8988T (cell line): ENCODE measurements at regions not wholly inside any gene's neighbourhood (a gene's known extent, or its start where the extent isn't known, plus 50 kb on each side); places are given as distances from the start of the nearest gene placed in this dataset.
A peak's percentile ranks its signal among the peaks of the same experiment; 100 is the strongest.

Experiments
- DNase-seq: peaks from one replicate; pipeline ENCODE4 v3.0.0; 2011

DNA sequence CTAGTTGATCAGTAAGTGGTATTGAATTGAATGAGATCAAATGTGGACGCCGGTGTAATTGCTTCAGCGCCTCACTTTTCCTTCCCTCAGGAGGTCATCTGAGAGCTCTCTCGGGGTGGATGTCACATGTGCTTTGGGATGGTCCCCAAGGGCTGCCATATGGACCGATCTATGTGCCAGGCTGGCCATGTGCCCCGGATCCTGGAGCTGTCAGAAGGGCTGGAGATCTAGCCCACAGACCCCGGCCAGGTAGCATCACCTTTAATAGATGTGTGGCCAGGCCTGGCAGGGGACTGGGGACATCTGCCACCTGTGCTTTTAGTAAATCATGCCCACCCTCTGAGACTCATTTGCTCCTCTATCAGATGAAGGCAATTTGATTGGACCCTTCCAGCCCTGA is 95.3 kb upstream of the CRHR1 start:
- no peak for DNase-seq

DNA sequence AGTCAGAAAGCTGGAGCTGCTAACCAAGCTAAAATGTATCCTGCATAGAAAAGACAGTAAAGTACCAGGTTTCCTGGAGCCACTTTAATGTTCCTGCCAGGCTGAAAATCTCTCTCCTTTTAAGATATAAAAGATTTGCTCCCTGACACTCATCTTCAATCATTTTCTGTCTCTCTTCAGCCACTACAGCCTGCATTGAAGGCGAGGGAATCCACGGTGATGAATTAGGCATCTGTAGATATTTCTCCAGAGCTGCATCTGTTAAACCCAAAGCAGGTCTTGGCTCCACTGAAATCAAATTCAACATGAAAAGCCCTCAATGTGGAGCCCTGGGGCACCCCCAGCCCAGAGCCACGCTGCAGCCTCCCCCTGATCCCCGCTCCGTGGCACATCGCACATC is 94.7 kb upstream of the CRHR1 start:
- DNase-seq: no peak

DNA sequence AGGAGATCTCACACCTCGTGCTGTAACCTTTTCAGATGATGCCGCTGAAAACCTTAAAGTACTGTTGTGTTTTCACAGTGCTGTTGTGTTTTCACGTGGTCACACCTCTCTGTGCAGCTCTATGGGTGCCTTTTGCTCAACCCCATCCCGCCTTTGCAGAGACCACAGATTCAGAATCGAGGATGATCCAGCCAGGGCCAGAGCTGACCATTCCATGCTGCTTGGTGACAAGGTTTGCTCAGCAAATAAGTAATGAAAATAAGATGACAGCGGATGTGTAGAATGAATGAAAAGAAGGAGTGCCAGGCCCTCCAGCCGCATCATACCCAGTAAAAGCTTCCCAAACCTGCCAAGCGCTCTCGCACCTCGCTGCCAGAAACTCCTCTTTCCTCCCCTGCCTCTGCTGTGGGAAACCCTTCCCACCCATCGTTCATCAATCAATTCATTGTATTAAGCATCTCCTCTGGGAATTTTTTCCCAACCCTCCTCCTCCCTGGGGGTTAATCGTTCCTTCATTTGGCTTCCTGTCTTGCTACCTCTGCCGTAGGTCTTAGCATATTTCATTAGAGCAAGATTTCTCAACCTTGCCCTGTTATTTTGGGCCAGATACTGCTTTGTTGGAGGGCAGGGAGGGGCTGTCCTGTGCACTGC is 93.4 kb upstream of the CRHR1 start:
- DNase-seq: no peak

DNA sequence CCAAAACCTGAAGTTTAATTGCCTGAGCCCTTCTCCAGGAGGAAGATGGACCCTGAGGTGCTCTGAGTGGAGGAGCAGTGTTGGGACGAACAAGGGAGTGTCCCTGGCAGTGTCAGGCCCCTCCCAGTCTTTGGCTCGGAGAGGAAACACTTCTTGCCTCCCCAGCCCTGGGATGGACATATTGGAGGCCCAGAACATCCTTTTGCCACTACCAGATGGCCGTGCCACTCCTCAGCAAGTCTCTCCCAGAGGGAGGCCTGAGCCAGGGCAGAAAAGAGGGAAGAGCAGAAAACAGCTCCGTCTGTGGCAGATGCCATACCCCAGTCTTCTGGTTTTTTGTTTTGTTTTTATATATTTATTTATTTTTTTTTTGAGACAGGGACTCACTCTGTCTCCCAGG is 91.5 kb upstream of the CRHR1 start:
- no peak for DNase-seq

DNA sequence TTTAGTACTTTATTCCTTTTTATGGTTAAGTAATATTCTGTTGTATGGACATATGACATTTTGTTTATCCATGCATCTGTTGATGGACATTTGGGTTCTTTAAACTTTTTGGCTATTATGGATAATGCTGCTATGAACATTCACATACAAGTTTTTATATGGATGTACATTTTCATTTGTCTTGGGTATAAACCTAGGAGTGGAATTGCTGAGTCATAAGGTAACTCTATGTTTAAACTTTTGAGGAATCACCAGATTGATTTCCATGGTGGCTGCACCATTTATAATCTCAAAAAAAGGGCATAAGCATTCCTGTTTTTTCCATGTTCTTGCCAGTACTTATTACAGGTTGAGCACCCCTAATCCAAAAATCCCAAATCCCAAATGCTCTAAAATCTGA is 90.3 kb upstream of the CRHR1 start:
- DNase-seq: no peak

DNA sequence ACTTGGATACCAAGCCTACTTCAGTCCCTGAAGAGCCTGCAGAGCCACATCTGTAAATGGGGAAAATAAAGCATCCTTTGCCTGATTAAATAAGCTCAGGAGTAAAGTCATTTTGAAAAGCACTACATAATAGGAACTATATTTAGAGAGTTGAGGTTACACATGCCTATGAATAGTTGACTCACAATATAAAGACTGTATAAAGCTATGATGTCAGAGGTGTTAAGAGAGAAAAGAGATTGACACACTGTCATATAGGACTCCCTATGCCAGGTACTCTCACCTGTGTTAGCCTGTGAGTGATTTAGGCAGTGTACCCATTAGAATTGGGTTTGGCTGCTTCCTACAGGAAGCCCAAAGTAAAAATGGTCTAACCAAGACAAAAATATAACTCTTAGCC is 87.7 kb upstream of the CRHR1 start:
- no peak for DNase-seq

DNA sequence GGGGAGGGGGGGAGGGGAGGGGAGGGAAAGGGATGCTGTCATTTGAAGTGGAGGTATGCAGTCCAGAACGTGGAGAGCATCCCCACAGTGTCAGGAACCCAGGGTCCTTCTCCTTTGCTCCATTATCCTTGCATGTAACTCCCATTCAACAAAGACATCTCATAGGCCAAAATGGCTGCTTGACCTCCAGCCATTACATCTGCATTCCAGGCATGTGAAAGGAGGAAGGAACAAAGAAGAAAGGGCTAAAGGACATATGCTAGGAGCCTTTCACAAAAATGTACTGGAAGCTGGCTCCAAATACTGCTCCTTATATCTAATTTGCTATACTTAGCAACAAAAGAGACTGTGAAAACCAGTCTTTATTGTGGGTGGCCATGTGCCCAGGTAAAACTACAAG is 87.0 kb upstream of the CRHR1 start:
- DNase-seq: no peak

DNA sequence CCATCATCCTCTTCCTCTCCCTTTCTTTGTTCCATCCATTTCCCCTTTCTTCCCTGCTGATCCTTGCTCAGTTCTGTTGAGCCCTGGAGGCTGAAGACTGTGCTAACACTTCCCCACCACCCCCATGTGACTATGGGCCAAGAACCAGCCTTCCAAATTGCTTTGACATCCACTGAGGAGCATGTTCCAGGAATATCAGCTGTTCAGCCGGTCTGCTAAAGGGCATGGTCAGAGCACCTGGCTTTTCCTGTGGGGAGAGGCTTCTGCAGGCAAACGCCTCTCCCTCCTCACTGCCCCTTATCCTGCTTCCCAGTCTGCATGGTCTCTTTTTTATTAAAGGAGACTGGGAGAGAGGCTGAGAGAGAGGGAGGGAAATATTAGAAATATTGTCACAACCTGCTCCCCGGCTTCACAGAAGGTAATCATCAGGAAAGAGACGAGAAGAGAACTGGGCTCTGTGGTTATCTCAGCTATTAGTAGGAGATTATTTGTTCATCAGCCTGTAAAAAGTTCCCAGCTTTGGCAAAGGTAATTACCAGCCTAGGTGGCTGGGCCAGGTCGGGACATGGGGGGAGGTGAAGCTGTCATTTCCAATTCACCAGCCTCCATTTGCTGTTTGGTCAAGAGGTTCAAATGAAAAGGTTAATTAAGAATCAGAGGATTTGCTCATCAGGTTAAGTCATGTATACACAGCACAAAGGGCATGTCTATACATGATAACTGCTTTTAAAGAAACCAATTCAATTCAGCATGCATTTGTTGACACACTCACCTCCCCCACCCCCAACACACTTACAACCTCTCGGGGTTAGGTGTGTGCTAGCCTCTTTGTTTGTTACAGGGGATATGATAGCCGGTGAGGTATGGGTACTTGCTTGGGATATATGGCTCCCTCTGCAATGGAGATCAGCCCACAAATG is 83.7 kb upstream of the CRHR1 start:
- no peak for DNase-seq

DNA sequence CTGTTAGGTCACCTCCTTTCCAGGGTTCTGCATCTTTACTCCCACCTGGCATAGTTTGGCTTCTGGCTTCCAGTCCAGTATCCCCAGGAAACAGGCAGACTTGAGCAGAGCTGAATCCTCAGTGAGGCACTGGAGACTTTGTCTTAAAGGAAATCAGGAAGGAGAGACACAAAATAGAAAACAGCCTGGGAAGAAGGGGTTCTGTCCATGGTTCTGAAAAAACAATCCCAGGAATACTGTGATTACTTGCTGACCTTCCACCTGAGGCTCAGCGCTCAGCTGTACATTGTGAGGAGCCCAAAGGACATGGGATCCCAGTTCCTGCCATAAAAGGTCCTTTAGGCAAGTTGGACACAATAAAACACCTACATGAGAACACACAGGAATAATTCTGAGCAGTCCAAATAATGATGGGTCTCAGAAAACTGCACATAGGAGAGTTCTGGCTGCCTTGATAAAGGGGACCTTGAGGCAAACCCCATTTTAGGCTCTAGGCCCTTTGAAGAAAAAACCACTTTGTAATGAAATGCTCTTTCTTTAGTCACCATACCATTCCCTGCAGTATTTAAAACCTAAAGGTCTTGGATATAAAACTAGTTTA is 81.4 kb upstream of the CRHR1 start:
- DNase-seq: no peak

DNA sequence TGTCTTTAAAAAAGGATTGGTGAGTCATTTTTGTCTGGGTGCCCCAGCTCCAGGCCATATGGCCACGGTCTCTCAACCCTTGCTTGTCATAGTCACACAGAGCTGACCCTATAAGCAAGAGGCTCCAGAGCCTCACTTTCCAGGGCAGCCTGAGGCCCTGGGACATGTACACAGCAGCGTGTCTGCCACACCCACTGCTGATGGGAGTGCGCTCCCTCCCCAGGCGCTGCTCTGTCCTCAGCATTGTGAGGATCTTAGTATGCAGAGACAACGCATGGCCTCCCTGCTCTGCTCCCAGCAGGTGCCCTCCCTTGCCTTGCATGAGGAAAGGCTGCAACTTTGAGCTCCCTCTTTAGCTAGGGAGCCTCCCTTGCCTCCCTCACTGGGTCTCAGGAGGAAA is 80.8 kb upstream of the CRHR1 start:
- no peak for DNase-seq

DNA sequence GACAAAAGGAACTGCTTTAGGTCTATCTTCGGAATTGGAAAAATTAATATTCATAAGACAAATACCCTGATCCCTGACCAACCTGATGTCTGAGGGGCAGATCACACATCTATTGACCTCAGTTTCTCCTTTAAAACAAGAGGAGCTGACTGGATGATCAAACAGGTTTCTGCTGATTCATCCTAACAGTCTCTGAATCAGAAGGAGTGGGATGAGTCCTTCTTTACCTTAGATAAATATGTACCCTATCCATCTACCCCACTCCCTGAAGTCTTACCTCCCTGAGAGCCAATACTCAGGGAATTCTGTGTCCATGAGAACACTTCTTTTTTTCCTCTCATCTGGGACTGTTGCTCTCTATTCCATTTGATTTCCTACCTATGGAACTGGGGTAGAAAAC is 80.3 kb upstream of the CRHR1 start:
- no peak for DNase-seq

DNA sequence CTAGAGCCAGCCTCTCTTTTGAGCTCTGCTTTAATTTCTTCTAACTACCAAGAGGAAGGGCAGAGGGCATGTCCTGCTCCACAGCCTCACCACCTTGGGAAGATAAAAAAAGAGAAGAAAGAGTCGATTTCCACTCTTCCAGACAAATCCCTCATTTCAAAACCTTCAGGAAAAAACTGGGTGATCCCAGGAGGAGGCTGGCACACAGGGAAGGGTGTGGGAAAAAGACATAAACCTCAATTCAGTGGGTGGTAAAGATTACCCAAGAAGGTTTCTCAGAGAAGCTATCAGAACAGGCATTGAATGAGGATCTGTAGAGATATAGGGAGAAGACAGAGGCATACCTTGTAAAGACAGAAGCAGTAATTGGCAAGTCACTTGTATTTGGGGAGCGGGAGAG is 79.9 kb upstream of the CRHR1 start:
- no peak for DNase-seq

DNA sequence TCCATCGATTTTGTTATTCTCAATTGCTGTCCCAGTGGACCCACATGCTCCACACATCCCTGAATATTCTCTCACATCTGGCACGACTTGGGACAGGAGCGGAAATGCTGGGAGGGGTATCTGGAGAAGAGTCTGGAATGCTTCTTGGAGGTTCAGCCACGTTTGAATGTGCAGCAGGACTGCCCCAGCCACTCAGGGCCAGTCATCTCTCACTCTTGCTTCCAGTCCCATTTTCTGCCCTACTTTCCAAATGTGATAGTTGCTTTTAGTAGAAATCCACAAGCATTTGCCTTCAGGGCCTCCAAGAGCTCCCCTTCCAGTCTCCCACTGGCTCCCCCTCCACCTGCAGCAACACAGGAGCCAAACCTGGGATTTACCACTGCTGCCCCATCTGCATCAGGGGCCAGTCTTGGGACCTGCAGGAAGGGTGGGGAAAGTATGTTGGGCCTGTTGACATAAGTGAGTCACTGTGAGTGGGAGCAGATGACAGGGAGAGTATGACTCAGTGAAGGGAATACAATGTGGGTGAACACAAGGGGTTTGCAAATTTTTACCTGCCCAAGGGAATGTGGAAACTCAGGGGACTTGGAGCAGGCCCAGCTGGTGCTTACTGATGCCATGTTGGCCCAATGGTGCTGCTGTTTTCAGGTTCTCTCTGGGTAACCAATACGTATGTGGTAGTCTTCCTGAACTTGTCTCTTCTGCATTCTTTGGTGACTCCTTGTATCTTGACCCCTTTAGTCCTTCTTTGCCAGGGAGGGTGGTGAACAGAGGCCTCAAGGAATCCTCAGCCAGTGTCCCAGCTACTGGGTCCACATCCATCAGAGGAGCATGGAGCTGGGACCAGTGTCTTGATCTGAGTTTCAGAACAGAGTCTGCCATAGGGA is 78.8 kb upstream of the CRHR1 start:
- DNase-seq: peak; percentile 20

DNA sequence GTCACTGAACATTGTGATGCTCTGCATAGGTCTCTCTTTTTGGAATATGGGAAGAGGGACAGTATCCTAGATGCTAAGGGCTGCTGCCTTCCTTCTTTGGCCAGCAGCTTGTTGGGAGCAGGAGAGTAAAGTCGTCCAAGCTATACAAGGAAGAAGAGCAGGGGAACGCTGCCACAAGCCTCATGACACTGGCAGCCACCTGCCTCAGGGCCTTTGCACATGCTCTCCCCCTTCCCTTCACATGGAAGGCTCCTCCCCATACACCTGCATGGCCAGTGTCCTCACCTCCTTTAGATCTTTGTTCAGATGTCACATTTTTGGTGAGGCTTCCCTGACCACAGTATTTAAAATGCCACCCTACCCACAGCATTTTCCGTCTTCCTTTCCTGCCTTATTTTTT is 78.1 kb upstream of the CRHR1 start:
- no peak for DNase-seq

DNA sequence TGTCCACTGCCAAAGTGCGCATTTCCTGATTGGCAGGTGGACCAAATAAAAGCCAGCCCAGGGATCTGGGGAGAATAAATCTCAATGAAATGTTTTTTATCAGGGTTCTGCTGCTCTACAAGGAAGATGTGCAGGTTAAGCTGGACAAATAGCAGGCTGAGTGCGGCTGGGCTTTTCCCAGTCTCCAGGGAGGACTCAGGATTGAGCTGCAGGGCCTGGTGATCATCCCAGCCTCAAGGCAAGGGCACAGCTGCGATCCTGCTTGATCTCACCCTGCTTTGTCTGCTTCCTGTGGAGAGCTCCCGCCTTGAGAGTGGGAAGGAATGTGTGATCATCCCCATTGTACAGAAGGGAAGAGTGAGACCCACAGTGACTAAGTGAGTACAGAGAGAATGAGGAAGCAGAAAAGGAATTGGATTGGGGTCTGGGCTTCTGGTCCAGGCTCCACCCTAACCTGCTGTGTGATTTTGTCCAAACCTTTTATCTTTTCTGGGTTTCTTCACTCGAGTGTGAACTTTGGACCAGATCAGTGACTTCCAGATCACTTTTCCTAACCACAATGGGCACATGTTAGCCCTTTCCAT is 75.3 kb upstream of the CRHR1 start:
- no peak for DNase-seq

DNA sequence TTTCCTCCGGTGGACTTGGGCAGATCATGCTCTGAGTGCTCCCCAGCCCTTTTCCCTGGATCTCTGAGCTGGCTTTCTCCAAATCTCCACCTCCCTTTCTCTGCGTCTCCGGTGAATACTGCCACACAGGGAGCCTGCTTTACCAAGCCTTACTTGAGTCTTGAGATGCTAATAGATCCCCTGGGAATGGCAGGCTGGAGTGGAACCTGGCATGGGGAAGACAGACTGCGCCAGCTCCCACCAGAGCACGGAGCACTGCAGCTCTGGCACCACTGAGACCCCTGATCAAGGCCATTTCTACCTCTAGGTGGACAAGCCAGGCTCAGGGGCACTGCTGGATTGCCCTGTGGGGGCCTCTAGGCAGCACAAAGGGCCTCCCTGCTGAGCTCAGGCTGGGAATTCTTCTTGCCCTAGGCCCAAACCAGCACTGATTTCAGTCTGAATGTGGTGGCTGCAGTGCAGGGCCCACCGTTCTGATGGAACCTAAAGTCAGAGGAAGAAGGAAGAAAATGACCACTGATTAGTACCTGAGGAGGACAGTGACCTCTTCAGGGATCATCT is 74.3 kb upstream of the CRHR1 start:
- no peak for DNase-seq

DNA sequence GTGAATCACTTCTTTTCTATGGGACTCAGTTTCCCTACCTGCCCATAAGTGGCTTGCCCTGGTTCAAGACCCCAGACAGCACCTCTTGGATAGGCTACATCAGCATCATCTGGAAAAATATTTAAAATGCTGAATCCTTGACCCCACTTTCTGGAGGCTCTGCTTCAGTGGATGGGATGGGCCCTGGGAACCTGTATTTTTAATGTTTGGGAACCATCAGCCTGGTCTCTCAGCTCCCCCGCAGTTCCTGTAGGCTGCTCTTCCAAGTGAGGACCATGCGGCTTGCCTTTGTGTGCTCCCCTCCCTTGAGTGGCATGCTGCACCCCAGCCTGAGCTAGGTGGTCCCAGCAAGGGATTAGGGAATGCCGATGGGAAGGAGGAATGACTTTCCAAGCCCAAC is 68.3 kb upstream of the CRHR1 start:
- no peak for DNase-seq

DNA sequence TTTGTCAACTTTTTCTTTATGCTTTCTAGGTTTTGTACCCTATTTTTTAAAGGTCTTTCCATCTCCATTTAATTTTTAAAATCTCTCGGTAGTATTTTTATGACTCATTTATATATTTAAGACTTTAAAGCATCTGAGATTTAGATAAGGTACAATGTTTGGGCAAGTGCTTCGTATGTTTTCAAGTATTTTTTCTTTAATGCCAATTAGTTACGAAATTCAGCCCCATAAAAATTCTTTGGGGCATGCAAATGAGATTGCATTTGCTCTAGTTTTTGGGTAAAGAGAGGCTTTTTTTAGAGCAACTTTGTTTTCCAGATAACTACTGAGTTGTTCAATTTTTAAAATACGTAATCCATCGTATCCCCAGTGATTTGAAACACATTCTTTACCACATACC is 65.3 kb upstream of the CRHR1 start:
- no peak for DNase-seq

DNA sequence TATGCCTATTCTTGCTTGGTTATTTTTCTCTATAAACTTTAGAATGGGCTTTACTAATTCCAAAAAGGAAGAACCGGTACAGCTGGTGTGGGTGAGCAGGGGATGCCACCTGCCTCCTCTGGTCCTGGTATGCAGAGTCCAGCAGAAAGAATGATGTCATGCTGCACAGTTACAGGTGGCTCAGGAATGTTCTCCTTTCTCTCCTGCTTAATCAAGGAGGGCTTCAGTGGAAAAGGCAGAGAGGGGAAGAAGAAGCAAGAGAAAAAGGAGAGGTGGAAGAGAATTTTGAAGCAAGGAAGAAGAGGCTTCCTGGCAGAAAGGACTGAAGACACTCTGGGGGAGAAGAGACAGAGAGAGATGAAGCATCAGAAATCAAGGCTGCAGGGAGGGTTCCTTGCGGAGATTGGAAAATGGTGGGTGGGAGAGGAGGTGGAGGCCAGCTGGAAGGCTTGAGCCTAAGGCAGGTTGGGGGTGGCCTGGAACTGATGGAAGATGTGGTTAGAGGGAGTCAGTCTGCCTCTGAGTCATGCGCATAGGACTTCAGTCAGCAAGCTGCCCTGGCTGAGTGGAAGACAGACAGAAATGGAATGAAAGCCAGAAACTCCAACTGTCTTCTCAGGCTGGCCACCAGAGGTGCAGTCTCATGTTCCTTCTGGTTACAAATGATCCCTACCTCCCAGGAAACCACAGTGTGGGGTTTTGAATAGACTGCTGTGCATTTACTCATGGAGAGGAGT is 64.6 kb upstream of the CRHR1 start:
- DNase-seq: peak; percentile 33

DNA sequence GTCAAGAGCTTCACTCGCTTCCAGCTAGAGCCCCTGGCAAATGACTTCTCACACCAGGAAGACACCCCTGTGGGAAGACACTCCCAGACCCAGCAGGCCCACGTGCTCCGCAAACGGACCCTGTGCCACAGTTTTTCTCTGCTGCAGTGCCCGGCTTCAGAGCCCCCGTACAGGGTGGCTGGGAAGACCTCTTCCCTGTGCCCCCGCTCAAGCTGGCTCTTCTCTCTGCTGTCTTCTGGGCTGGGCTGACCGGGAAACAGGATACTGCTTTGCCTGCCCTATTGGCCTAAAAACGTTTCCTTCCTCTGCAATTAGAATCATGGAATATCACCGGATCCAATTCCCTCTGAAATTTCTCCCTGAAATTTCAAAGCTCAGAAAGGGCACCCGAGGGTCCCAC is 63.7 kb upstream of the CRHR1 start:
- no peak for DNase-seq

DNA sequence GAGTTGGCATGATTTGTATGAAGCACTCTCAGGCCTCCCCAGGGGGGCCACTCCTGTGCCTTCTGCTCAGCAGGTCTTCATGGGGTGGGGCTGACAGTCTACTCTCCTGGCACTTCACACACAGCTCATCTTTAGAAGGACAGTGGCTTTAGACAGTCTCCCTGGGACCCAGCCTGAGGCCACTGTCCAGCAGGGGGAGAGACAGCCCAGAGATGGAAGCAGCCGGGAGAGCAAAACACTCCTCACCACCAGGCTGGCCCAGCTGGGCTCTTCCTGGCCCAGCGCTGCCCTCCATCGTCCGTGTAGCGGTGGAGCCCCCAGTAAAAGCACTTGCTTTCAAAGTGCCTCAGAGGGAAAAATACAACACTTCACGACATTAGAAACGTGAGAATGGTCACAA is 62.0 kb upstream of the CRHR1 start:
- DNase-seq: peak; percentile 71
